HG03025 (cell line): ENCODE measurements at regions not wholly inside any gene's neighbourhood (a gene's known extent, or its start where the extent isn't known, plus 50 kb on each side); places are given as distances from the start of the nearest gene placed in this dataset.

Experiments
- ATAC-seq: cut with Tn5 transposase; IDR thresholded peaks from one replicate; pipeline ENCODE4 v1.9.1; 2021; ENCODE audit warnings: mild to moderate bottlenecking, moderate library complexity; ENCODE audit not compliant: unreplicated experiment, low FRiP score

DNA sequence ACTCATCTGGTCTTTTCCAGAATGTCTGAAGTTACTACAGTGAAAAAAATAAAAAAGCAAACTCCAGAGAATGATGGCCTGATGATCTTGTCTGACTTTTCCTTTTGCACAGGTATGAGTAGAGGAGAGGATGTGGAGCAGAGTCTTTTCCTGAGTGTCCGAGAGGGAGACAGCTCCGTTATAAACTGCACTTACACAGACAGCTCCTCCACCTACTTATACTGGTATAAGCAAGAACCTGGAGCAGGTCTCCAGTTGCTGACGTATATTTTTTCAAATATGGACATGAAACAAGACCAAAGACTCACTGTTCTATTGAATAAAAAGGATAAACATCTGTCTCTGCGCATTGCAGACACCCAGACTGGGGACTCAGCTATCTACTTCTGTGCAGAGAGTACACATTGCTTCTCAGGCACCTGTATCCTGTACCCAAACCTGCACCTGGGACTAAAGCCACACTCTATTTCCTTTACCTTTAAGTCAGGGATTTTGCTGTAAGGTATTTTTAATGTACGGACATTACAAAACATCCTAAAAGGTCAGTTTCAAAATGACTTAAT, 75.8 kb upstream of the OR4E1 start:
- ATAC-seq = no peak

DNA sequence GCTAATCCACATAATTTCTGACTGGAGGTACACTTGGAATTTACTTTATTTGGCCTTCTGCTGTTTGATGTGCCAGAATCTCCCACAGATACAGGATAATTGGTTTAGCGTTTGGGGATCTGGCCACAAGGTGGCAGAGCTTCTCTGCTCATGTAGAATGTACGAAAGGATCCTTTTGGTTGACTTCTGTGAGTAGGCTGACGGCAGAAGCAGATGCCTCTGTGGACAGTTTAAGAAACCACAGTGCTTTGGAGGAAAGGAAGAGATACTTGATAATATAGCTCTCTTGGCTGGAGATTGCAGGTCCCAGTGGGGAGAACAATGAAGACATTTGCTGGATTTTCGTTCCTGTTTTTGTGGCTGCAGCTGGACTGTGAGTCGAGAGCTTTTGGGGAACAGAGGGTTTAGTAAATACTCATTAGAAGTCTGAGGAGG, 75.3 kb upstream of the OR4E1 start:
- no peak for ATAC-seq

DNA sequence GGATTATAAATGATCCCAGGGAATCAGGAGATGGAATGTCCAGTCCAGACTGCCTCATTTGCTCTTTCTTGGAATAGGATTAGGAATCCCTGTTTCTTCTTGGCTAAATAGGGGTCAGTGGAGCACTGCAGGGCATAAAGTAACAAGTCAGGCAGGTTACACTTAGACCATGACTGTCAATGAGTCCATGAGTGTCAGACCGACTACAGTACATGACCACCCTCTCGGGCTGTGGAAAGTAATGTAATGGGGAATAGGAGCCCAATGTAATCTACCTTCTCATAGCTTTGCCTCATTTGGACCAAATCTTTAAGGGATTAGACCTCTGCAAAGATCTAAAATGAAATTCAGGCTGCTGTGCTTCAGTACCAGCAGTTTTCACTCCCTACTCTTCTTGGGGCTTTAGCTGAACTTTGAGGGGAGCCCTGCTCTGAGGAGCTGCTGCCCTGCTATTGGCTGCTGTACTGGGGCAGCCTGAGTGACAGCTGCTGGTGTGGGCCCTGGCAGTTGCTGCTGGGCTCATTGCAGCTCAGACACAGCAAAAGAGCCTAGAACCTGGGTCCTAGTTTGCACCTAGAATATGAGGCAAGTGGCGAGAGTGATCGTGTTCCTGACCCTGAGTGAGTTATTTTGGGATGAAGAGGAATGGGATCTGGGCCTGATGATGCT, 62.2 kb upstream of the OR4E1 start:
- ATAC-seq = no peak

DNA sequence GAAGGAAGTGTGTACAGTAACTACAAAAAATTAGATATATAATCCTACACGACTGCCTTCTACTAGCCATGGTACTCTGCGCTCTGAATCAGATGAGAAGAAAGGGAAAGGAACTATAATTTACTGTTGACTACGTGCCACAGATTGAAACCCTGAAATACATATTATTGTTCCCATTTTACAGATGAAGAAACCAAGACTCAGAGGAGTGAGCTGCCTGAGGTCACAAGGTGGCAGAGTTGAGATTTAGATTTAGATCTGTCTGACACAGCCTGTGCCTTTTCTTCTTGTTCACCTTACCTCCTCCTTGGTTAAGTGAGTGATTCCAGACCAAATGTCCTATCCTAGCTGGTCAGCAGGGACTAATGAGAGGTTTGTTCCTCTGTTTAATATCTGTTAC, 61.6 kb upstream of the OR4E1 start:
- no peak for ATAC-seq

DNA sequence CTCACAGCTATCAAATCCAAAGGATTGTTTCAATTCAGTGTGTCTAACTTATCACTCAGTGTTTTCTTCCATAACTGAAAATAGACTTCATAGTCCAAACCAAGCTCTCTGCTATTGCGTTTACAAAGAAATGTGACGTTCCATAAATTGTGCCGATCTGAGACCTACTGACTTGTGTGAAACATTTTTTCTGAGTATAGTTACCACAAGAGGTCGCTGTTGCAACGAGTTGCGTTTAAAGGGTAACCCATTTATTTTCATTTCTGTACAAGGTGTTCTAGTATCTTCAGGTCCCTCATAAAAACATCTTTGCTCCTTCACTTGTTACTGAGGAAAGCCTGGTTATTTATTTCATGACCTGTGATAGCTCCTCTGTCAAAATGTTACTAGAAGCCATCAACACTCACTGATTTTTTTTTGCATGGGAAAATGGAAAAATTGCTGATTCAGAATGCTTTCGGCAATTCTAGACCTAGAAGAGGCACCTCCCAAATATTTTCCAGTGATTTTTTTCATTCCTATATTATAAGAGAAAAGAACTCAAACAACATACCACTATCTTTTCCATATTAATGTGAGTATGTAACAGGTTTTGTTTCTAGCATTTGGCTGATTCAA, 60.9 kb upstream of the OR4E1 start:
- no peak for ATAC-seq

DNA sequence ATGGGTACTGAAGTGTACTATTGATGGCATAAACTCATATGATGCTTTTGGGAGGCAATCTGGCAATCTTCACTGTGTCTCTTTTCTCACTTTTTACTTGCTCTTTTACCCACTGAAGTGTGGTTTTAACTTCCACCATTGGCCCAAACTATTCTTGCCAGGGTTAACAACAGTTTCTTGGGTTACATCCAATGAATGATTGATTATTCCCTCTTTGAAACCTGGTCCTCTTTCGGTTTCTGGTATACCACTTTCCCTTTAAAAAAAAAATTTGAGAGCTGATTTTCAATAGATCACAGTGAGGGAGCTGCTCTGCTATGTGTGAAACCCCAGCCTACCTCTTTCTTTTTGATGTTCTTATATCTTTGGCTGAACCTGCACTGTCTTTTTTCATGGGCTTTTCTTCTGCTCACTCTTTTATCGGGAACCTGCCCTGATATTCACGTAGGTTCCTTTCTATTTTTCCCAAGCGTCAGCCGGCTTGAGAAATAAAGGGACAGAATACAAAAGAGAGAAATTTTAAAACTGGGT, 56.1 kb upstream of the OR4E1 start:
- ATAC-seq = no peak

DNA sequence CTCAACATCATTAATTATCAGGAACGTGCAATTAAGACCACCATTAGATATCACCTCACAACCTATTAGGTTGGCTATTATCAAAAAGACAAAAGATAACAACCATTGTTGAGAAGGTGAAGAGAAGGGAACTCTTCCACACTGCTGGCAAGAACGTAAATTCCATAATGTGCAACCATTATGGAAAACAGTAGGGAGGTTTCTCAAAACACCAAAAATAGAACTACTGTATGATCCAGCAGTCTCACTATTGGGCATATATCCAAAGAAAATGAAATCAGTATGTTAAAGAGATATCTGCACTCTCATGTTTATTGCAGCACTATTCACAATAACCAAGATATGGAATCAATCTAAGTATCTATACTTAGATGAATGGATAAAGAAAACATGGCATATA, 51.6 kb upstream of the OR4E1 start:
- no peak for ATAC-seq

DNA sequence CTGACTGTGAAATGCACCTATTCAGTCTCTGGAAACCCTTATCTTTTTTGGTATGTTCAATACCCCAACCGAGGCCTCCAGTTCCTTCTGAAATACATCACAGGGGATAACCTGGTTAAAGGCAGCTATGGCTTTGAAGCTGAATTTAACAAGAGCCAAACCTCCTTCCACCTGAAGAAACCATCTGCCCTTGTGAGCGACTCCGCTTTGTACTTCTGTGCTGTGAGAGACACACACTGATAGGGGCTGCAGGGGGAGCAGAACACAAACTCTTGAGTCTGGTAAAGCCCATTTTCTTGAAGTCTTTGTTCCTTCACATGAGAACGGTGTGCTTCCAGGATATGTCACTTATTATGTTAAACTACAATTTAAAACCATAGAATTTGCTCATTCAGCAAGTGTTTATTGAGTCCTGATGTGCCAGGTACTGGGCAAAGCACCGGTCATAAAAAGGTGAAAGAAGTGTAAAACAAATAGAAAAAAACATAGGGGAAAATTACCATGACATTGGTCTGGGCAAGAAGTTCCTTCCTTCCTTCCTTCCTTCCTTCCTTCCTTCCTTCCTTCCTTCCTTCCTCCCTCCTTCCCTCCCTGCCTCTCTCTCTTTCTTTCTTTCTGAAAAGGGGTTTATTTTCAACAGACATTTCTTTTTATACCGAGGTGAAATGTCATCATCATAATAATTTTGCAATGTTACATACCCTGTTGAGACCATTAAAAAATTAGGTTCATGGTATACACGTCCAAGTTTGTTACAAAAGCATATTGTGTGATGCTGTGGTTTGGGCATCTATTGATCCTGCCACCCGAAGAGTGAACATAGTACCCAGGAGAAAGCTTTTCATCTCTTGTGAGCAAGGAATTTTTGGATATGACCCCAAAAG, 50.7 kb upstream of the OR4E1 start:
- ATAC-seq = no peak

DNA sequence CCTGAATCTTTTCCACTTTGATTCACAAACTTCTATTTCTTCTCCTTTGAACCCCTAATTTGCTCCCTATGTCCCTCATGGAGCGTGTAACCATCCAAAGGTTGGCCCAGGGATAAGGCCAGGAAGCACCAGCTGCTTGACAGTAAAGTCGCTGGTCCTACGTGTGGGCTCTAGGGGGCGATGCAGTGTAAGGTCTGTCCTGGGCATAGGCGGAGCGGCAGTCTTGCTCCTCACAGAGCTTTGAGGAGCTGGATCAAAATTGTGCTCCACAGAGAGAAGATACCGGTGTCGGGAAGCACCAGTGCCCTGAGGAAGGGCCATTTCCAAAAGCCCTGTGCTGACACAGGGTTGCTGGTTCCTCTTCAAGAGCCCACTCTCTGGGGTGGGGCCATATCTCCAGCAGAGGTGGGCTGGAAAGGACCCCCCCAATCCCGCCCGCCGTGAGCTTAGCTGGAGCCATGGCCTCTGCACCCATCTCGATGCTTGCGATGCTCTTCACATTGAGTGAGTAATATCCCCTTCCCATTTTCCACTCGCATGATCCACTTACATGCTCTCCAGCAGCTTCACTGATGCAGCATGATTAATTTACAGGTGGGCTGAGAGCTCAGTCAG, 49.9 kb upstream of the OR4E1 start:
- no peak for ATAC-seq
